ENCODE measurements at regions not wholly inside any gene's neighbourhood (a gene's known extent, or its start where the extent isn't known, plus 50 kb on each side); places are given as distances from the start of the nearest gene placed in this dataset.
"Not testable (repeated sequence)": the region's sequence is repeated elsewhere in the genome, so short reads cannot be mapped to it uniquely, and the experiment has no call there.

- DNase-seq: no peak
Observed at GRCh38 chr5:163706053-163706771, 200.8 kb downstream of the MAT2B start.

- no peak for DNase-seq
Observed at GRCh38 chr5:163712011-163712410, 206.6 kb downstream of the MAT2B start.

- no peak for DNase-seq
Observed at GRCh38 chr5:163718272-163718671, 212.9 kb downstream of the MAT2B start.

- DNase-seq: no peak
Observed at GRCh38 chr5:163724305-163724704, 218.9 kb downstream of the MAT2B start.

- DNase-seq: no peak
Observed at GRCh38 chr5:163727028-163727427, 221.6 kb downstream of the MAT2B start.

GRCh38 chr5:163730206-163730756 is 224.9 kb downstream of the MAT2B start:
- DNase-seq: no peak

GRCh38 chr5:163731256-163731655 is 225.8 kb downstream of the MAT2B start:
- no peak for DNase-seq

GRCh38 chr5:163735069-163735468 is 229.7 kb downstream of the MAT2B start:
- DNase-seq: no peak

GRCh38 chr5:163747586-163747985 is 242.2 kb downstream of the MAT2B start:
- no peak for DNase-seq

GRCh38 chr5:163748934-163749333 is 243.5 kb downstream of the MAT2B start:
- no peak for DNase-seq

- not testable (repeated sequence) for DNase-seq
Observed at GRCh38 chr5:163750415-163750814, 245.0 kb downstream of the MAT2B start.

- DNase-seq: no peak
Observed at GRCh38 chr5:163755505-163755904, 250.1 kb downstream of the MAT2B start.

GRCh38 chr5:163756170-163756569 is 250.8 kb downstream of the MAT2B start:
- DNase-seq: no peak

- DNase-seq: no peak
Observed at GRCh38 chr5:163757344-163757743, 251.9 kb downstream of the MAT2B start.

- DNase-seq: no peak
Observed at GRCh38 chr5:163758283-163758711, 252.9 kb downstream of the MAT2B start.

- no peak for DNase-seq
Observed at GRCh38 chr5:163759000-163759704, 253.7 kb downstream of the MAT2B start.

GRCh38 chr5:163760498-163760897 is 255.1 kb downstream of the MAT2B start:
- DNase-seq: no peak

GRCh38 chr5:163766936-163767670 is 261.7 kb downstream of the MAT2B start:
- no peak for DNase-seq

GRCh38 chr5:163770625-163771024 is 265.2 kb downstream of the MAT2B start:
- no peak for DNase-seq

- no peak for DNase-seq
Observed at GRCh38 chr5:163772241-163772640, 266.8 kb downstream of the MAT2B start.

- no peak for DNase-seq
Observed at GRCh38 chr5:163772644-163773043, 267.2 kb downstream of the MAT2B start.

GRCh38 chr5:163773226-163773625 is 267.8 kb downstream of the MAT2B start:
- no peak for DNase-seq

- DNase-seq: no peak
Observed at GRCh38 chr5:163789870-163790269, 284.5 kb downstream of the MAT2B start.

Data from T-helper 9 cell (primary cell).